CD4-positive, alpha-beta T cell treated with Interferon gamma for 1 hour (primary cell): ENCODE measurements at regions not wholly inside any gene's neighbourhood (a gene's known extent, or its start where the extent isn't known, plus 50 kb on each side); places are given as distances from the start of the nearest gene placed in this dataset.

Experiments
- DNase-seq: peaks from one replicate; pipeline ENCODE4 v3.0.0-alpha.2; 2020

- DNase-seq = no peak
Observed at GRCh38 chr9:106575823-106576222, 287.1 kb upstream of the ZNF462 start.

- DNase-seq = no peak
Observed at GRCh38 chr9:106576232-106576760, 286.7 kb upstream of the ZNF462 start.

DNA sequence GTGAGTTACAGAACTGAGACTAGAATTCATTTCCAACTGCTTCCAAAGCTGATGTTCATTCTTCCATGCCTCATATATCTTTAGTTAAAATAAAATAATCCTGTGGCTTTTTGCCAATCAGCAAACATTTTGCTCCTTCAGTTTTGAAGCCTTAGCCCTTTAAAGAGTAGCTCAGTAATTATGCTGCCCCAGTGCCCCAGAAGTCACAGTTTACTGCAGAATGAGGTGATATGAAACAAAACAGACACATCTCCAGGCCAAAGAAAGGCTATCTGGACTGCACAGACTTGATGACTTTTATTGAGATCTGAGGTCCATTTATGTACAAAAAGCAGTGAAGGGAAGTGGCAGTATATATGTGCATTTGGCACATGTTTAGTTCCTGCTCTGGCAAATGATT is 285.8 kb upstream of the ZNF462 start:
- no peak for DNase-seq

DNA sequence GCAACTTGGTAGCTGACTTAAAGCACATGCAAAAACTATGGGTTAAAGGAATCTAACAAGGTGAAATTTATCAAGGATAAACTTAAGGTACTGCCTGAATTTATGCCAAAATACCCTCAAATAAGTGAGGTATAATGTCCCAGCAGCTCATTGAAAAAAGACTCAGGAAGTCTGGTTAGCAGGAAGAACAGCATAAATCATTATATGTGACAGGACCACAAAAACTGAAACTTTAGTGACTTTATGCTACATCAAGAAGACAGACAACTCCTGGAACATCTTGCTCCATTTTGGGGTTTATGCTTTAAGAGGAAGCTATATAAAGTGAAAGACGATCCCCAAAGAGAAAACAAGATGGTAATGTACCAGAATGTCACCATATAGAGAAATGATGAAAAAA is 282.4 kb upstream of the ZNF462 start:
- DNase-seq = no peak

- no peak for DNase-seq
Observed at GRCh38 chr9:106581973-106582372, 281.0 kb upstream of the ZNF462 start.

GRCh38 chr9:106583751-106584150 is 279.2 kb upstream of the ZNF462 start:
- no peak for DNase-seq

GRCh38 chr9:106587042-106587441 is 275.9 kb upstream of the ZNF462 start:
- DNase-seq = no peak

GRCh38 chr9:106588626-106589025 is 274.3 kb upstream of the ZNF462 start:
- DNase-seq = no peak

GRCh38 chr9:106590759-106591505 is 272.0 kb upstream of the ZNF462 start:
- no peak for DNase-seq

DNA sequence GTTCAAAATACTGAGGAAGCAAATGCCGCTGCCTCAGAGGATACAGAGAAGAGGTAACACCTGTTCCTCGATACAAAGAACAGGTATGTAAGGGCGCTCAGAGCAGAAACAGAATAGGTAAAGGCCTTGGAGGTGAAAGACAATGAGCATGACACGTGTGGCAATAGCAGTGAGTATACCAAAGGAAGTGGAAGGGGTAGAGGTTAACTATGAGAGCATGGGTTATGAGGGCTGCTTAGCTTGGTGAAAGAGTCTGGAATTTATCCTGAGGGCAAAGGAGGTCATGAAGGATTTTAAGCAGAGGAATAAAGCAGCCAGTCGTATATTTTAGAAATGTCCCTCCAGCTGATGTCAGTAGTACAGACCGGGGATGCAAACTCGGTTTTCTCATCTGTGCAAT is 269.8 kb upstream of the ZNF462 start:
- no peak for DNase-seq

DNA sequence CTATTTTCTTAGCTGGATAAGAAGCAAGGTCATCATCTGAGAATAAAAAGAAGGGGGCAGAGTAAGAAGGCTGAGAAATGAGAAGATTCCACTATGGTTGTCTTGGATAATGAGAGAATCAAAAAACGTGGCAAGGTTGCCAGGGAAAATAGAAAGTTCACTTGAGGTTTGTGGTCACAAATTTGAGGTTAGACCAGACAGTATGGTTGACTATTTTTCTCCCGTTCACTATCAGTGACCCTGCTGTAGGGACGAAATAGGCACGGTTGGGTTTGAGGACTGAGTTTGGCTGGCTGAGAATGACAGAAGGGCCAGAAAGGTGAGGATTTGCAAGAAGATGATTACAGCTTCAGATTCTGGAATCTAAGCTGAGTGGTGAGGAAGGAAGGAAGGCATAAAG is 266.0 kb upstream of the ZNF462 start:
- no peak for DNase-seq

DNA sequence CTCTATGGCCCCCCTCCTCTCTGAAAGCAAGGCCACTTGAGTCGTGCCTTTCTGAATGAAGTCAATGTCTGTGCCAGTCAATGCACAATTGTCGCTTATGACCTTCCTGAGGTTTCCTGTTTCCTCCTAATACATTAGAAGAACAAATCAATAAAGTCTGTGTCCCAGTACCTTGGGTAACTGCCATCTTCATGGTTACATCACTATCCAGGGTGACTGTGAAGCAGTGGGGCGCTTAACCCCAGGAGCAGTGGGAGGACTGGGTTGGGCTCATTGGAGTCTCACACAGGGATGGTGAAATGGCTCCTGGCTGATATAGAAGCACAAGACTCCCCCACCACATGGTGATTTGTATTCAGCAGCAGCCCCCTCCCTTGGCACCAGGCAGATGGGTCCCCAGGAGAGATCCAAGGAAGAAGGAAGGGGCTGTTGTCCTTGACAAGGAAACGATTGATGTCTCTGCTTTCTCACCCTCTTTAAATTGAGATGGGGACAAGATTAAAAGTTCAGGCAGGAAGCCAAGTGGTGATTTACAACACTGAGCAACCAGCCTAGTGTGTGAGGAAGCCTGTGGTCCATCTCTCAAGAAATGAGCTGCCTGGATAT is 261.9 kb upstream of the ZNF462 start:
- no peak for DNase-seq

DNA sequence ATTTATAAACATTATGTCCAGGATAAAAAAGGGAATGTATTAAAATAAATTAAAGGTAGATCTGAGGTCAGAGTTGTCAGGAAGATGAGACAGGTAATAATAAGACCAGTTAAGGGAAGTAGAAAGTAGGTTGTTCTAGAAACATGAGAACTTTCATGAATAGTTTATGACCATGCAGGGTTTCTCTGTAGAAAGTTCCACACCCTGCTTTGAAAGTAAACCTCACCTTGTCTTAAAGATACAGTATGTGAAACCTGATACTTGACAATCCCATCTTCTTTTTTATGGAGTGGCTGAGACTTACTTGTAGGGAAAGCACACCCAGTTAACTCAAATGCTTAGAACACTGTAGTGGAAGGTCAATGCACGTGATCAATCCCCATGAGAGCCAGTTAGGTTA is 260.6 kb upstream of the ZNF462 start:
- no peak for DNase-seq

- DNase-seq = no peak
Observed at GRCh38 chr9:106613250-106613737, 249.7 kb upstream of the ZNF462 start.

DNA sequence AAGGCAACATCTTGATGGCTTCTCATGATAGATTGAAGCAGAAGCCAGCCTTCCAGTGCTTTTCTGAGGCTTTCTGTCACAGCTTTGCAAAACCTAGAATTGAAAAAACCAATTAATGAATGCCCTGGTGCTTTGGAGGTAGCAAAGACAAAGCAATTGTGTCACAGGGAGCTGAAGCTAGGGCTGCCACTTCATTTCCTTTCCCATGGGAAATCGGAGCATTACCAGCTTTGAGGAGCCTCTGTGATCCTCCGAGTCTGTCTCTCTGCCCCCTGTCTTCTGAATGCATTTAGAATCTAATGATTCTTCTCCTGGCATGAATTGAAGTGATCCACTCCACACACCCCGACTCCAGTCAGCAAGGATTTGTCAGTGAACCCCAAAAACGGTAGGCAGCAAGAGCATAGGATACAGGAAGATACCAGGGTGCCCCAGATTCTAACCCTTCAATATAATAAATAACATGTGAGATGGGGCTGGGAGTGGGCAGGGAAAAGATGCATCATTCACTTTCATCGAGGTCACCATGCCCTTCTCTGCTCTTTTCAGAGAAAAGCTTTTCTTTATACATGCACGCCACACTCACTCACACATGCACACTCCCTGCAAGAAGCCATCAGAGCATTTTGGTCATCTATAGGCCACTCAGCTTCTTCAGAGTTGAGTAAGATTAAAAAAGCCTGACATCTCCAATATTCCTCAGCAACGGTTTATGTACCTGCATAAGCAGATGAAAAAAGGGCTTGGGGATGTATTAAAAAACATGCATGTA is 247.7 kb upstream of the ZNF462 start:
- no peak for DNase-seq

GRCh38 chr9:106616026-106616425 is 246.9 kb upstream of the ZNF462 start:
- DNase-seq = no peak

GRCh38 chr9:106616851-106617345 is 246.1 kb upstream of the ZNF462 start:
- no peak for DNase-seq

GRCh38 chr9:106619211-106619610 is 243.8 kb upstream of the ZNF462 start:
- no peak for DNase-seq

DNA sequence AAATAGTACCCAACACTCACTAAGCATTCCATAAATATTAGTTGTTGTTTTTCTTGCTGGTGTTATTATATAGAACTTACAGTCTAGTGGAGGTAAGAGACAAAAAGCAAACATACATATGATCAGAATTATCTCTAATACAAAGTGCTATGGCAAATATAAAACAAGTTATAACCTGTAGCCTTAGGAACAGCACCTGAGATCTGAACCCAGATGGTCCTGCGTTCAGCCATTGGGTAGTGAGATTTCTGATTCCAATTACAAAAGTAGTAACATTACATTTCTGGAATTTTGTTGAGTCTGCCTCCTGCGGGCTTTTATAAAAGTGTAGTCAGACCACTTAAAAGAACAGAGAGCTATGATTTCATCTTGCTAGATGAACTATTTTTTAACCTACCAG is 242.9 kb upstream of the ZNF462 start:
- DNase-seq = no peak

DNA sequence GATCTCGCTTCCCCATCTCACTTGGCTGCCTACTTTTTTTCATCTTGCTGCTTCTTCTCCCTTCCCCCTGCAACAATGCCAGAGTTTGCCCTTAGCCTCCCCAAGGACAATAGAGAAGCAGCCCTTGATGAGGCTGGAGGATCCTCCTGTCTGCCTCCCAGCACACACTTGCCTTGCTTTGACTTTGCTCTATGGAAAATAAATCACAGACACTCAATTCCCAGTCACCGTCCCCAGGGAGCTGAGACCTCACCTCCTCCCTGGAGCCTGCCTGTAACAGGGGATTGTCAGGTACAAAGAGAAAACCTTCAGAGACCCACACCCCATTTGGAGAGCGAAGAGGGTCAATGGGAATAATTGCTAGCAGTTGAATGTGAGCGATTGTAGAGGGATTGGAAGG is 242.1 kb upstream of the ZNF462 start:
- DNase-seq = no peak

DNA sequence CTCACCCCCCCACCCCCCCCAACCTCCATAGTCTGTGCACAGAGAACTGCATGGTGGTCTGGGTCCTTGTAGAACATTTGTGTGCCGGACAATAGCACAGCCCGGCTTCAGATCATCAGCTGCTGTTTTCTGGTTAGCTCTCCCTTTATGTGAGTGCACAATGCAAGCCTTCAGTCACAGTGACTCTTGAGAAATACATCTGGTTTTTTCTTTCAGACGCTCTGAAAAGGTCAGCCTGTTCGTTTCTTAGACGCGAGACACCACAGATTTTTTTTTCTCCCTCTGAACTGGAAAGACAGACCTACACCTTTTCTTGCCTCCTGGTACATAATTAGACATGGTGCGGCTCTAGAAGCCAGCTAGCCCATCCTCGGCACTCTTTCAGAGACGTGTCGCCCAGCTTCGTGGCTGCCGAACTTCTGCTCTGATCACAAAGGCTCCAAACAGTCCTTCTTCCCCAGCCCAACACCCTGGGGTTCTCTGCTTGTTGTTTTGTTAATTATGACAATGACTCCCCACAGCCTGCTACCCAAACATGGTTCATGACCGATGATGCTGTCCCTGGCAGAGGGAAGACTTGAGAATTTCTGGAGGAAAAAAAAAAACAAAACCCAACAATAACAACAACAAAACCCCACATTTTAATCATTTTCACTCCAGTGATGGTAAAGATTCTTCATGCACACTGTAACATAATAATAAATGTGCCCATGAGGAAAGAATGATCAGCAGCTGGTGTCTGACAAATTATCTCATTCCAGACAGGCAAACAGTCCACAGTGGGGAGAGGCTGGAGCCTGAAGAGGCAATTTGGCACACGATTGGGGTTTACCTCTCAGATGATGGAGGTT is 241.4 kb upstream of the ZNF462 start:
- no peak for DNase-seq

DNA sequence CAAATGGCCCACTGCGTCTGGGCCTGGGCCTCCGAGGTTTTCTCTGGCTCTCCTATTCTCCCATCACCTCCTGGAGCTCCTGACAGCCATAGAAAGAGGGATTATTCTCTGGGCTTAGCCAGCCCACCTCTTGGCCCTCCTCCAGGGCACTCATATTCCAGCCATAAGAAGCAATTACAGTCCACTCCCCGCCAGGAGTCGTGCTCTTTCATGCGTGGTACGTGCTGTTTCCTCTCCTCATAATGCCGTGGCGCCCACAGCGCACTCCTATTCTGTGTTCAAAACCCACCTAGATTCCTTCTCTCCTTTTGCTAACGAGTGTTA is 240.8 kb upstream of the ZNF462 start:
- no peak for DNase-seq

- DNase-seq = no peak
Observed at GRCh38 chr9:106623558-106623957, 239.4 kb upstream of the ZNF462 start.
